Stimulated activated CD4-positive, alpha-beta T cell treated with anti-CD3 and anti-CD28 coated beads, Interleukin-2, amount 100 ng/mL, for 24 hours (primary cell): ENCODE measurements at regions not wholly inside any gene's neighbourhood (a gene's known extent, or its start where the extent isn't known, plus 50 kb on each side); places are given as distances from the start of the nearest gene placed in this dataset.

Source experiments
- DNase-seq, 2 donors: peaks; one replicate each; pipeline ENCODE4 v3.0.0-alpha.2; 2020

- DNase-seq = no peak
Measured at GRCh38 chr2:235312571-235312970, 181.3 kb upstream of the AGAP1 start.

GRCh38 chr2:235314371-235314930 is 179.4 kb upstream of the AGAP1 start:
- DNase-seq = no peak

DNA sequence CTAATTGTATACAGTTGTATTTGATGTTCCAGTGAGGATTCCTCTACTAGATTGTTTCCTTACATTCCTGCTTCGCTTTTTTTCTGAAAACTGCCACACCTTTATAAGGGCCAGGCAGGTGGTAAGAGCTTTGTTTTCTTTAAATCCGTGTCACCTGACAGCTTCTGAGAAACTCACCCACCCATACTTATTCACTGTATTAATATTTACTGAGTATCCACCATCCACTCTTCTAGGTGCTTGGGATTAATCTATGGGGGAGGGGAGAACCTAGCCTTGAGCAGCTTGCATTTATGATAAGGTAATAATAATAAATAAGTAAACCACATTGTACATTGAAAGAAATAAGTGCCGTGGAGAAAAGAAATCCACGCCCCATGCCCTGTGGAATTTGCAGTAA is 174.7 kb upstream of the AGAP1 start:
- no peak for DNase-seq

DNA sequence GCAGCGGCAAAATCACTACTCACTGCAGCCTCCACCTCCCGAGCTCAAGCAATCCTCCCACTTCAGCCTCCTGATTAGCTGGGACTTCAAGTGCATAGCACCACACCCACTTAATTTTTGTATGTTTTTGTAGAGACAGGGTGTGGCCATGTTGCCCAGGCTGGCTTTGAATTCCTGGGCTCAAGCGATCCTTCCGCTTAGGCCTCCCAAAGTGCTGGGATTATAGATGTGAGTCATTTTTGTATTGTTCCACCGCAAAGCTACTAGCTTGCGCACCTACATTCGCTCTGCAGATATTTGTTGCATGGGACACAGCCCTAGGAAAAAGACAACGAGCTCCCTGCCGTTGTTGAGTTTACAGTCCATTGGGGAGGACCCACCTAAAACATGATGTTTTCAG is 173.5 kb upstream of the AGAP1 start:
- no peak for DNase-seq

GRCh38 chr2:235324324-235324723 is 169.5 kb upstream of the AGAP1 start:
- no peak for DNase-seq

DNA sequence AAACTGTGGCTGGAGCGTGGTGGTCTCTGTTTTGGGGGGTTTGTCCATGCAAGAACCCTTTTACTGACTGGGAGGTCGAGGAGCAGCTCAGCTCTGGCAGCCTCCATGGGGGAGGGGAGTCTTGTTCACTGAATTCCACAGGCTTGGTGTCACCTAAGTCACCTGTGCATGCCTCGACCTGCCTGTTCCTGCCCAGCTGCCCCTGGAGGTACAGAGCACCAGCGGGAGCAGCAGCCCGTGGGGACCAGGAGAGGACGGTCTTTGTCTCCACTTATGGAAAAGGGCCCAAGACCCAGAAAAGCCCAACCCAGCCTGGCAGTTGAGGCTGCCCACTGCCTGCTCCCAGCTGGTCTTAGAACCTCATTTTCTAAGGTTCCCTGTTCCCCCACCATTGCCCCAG is 168.7 kb upstream of the AGAP1 start:
- no peak for DNase-seq

DNA sequence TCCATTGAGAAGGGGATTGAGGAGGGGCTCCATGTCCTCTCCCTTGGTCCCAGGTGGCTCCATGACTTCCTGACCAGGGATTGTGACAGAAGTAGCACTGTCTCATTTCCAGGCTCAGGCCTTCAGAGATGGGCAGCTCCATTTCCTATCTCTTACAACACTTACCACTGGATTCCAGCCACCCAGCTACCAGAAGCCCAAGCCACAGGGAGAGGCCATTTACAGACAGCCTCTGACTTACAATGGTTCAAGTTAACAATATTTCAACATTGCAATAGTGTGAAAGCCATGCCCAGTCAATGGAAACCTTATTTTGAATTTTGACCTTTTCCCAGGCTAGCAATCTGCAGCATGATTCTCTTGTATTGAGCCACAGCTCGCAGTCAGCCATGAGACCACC is 164.9 kb upstream of the AGAP1 start:
- DNase-seq = no peak

DNA sequence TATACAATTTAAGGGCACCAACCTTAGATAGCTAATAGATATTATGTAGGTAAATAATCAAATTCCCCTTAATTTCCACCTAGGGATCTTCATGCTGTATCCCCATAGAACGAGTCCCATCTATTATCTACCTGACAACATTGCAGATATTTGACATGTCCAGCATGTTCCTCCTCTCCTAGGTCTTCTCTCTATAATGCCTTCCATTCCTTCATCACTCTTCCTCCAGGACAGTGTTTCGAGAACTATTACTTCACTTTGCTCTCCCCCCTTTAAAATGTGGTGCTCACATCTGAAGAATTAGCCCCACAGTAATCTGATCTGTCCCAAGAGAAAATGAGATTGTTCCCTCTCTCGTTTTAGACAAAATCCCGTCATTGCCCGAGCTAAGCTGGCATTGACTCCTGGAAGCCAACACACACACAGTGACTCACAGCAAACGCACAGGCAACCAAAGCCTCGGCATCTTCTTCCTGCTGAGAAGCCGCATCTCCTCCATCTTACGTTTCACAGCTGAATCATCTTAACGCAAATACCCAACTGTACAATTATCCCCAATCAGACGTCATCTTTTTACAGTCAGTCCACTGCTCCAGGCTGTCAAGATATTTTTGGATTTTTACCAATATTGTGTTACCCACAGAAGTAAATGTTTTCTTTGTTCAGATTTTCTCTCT is 162.9 kb upstream of the AGAP1 start:
- no peak for DNase-seq

DNA sequence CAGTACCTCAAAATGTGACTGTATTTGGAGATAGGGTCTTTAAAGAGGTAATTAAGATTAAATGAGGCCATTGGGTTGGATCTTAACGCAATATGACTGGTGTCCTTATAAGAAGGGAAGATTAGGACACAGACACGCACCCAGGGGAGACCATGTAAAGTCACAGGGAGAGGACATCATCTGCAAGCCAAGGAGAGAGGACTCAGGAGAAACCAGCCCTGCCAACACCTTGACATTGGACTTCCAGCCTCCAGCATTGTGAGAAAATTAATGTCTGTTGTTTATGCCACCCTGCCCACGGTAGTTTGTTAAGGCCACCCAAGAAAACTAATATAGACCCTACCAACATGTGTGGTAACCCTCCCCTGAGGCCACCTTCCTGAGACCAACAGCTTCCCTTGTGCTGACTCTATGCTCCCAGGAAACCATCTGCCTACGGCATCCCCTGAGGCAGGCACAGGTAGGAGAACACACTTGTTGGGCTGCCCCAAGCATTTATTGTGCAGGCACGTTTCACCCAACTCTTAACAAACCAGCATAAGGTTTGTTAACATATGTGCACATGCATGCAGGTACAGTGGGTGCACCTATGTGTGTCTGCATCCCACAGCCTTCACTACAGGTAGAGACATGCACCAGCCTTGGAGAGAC is 161.5 kb upstream of the AGAP1 start:
- DNase-seq = no peak

DNA sequence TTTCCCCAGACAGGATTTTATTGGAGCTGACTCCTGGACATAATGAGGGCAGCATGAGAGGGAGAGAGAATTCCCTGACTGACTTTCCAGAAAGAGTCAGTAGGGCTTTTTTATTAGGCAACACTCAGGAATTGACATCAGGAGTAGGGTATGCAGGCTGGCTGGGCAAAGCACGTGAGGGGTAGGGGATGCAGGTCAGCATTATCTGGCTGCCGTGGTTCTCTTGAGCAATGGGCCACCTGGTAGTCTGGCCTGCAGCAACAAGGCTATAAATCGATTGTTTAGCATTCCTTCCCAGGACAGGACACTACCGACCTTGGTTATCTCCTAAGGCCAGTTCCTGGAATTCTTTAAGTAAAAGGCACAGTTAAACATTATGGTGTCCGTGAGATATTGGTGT is 160.8 kb upstream of the AGAP1 start:
- no peak for DNase-seq

GRCh38 chr2:235334179-235334578 is 159.7 kb upstream of the AGAP1 start:
- DNase-seq = no peak

DNA sequence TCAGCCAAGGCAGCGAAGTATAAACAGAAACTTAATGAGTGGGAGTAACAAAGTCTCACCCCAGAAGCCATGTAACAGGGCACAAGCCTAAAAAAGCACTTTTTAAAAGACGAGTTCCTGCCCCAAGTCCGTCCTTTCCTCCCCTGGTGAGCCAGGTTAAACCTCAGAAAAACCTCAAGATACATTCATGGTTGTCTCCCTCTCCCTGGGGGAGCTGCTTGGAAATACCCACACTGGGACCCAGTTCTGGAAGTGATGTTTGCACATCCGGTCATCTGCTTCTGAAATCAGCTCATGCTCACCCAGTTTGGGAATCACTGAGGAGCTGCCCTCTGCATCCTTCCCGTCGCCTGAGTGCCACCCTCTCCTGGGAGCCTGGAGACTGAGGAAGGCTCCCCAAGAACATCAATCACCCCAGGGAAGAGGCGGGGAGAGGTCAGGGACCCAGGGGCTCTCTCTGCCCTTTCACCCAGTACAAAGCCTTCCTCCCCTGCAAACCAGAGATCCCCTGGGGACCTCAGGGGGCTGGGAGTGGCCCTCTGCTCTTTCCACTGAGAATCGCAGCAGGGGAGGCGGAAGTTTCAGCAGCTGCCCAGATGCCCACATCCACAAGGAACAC is 150.6 kb upstream of the AGAP1 start:
- DNase-seq = no peak

DNA sequence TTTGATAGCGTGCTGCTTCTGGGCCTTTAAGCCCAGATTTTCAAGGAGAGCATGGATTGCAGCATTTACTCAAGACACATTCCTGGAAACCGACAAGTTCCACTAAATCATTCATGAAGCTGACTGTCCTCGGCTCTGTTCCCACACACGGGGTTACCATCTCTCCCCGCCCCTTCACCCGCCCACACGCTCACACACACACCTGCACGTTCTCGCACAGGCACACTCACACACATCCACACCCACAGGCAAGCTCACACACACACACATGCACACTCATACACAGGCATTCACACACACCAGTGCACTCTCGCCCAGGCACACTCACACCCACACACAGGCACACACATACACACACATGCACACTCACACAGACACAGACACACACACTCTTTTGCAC is 150.0 kb upstream of the AGAP1 start:
- no peak for DNase-seq

- no peak for DNase-seq
Measured at GRCh38 chr2:235345745-235346144, 148.1 kb upstream of the AGAP1 start.

GRCh38 chr2:235347691-235348090 is 146.2 kb upstream of the AGAP1 start:
- DNase-seq = no peak

- DNase-seq = no peak
Measured at GRCh38 chr2:235348329-235348728, 145.5 kb upstream of the AGAP1 start.

- DNase-seq = no peak
Measured at GRCh38 chr2:235350234-235350633, 143.6 kb upstream of the AGAP1 start.

DNA sequence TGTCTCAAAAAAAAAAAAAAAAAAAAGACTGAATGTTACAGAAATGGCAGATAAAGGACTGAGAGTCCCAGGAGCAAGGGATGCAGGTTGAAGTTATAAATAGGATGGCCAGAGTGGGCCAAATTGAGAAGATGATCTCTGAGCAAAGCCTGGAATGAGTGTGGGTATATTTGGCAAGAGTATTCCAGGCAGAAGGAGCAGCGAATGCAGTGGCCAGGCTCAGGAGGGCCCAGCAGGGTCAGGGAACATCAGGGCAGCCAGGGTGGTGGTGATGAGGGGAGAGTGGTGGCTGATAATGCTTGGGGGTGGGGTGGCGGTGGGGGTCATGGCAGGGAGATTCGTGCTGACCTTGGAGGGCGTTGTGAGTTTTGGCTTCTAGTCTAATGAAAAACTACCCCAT is 141.3 kb upstream of the AGAP1 start:
- no peak for DNase-seq

DNA sequence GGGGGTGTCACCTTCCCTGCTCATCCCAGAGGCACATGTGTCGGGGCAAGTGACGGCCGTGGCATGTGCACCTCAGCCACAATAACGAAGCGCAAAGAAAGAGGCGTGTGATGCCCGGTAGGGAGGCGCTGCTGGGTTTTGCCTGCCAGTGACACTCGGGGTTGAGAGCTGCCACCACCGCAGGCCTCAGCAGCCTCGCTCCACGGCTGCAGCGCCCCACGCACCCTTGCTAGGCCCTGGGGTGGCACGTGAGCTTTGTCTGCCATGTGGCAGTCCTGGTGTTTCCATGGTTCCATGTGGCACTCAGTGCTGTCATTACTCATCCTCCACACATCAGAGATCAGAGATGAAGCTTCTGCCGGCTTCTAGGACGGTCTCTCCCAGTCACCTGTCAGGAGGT is 136.0 kb upstream of the AGAP1 start:
- DNase-seq = no peak

- DNase-seq = no peak
Measured at GRCh38 chr2:235358981-235359471, 134.8 kb upstream of the AGAP1 start.

GRCh38 chr2:235360446-235360845 is 133.4 kb upstream of the AGAP1 start:
- DNase-seq = no peak

DNA sequence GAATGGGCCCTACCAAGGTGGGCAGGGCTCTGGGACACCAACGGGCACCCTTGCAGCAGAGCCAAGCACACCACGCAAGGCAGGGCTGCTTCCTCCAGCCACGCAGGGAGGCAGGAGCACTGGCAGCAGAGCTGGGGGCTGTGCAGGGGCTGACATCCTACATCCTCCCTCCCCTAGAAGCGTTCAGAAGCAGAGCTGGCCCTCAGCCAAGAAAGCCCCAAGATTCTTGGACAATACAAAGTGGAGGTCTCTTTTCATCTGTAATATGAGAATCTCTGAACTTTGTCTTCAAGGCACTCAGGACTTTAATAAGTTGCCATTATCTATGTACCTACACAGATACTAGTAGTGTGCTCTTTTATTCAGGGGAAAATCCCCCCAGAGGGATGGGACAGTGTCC is 128.1 kb upstream of the AGAP1 start:
- DNase-seq = no peak

DNA sequence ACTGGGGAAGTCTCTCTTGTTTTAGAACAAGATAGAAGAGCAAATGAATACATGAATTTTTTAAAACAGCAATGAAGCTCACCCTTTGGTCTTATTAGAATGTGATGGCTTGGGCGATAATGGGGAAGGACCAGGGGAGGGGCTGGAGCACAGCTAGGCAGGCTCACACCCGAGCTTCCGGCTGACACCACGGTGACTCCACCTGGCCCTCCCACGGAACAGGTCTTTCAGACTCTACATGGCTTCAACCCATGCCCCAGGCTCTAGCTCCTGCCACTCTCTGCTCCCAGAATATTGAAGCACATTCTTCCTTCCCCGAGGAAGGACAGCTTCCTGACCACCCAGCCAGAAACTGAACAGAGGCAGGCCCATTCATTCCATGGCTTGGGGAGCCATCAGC is 127.5 kb upstream of the AGAP1 start:
- no peak for DNase-seq

DNA sequence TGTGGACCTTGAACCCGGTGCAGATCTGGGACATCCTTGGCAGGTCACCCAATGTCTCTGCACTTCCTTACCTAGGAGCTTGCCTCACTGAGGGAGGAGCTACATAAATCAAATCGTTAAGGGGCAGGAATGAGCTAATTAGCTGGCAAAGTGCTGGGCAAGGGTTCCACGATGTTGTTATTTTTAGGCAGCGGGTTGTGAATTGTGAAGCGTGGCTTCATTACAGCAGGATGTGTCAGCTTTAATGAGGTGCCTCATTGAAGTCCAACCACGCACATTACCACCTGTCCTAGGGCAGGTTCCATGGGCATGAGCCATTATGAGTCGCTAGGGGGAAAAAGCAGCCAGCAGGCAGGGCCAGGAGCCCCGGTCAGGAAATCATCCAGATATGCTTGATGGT is 127.0 kb upstream of the AGAP1 start:
- DNase-seq = no peak
